ENCODE measurements at regions not wholly inside any gene's neighbourhood (a gene's known extent, or its start where the extent isn't known, plus 50 kb on each side); places are given as distances from the start of the nearest gene placed in this dataset.

- no peak for TF ChIP-seq CTCF (IDR thresholded peaks at IDR 0.05; ENCODE audit: low read depth, low read length, missing control alignments)
- DNase-seq (ENCODE audit: extremely low read depth, low read depth), result no peak
- no peak overlapping the region for H3K4me3 ChIP-seq (replicated peaks; ENCODE audit: low read depth, low read length)
Measured at GRCh38 chr15:61685971-61686370, 374.3 kb downstream of the VPS13C start.

- H3K4me3 ChIP-seq (replicated peaks; ENCODE audit: low read depth, low read length), result no peak overlapping the region
- no peak for TF ChIP-seq CTCF (IDR thresholded peaks at IDR 0.05; ENCODE audit: low read depth, low read length, missing control alignments)
- no peak for DNase-seq (ENCODE audit: extremely low read depth, low read depth)
Measured at GRCh38 chr15:61685534-61685933, 374.7 kb downstream of the VPS13C start.

DNA sequence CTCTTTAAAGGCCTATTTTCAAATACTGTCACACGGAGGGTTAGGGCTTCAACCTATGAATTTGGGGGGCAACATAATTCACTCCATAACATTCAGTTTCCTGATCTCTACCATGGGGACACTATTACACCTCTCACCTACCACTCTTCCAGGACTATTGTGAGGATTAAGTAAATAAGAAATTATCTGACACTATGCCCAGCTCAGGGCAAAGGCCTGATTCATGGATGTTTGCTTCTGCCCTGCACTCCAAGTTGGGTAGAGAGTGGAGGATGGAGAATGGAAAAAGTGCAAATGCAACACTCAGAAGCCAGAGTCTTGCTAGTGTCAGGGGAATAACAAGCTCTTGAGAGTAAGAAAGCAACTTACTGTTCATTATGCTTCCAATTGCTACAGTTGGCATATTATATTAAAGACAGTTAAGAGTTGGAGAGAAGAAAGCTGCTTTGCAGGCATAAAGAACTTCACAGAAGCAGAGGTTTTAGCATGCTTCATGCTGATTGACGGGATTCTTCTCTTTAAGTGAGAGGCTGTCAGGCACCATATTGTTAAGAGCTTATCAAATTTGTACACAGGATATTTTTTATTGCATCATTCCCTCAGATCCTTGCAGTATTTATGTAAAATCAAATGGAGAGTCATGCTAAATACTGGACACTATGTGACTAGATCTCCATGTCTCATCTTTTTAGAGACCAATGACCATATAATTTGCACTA lies 375.3 kb downstream of the VPS13C start:
- no peak for TF ChIP-seq CTCF (IDR thresholded peaks at IDR 0.05; ENCODE audit: low read depth, low read length, missing control alignments)
- no peak overlapping the region for H3K4me3 ChIP-seq (replicated peaks; ENCODE audit: low read depth, low read length)
- no peak for DNase-seq (ENCODE audit: extremely low read depth, low read depth)

- DNase-seq (ENCODE audit: extremely low read depth, low read depth), result no peak
- H3K4me3 ChIP-seq (replicated peaks; ENCODE audit: low read depth, low read length), result no peak overlapping the region
- TF ChIP-seq CTCF (IDR thresholded peaks at IDR 0.05; ENCODE audit: low read depth, low read length, missing control alignments), result no peak
Measured at GRCh38 chr15:61682891-61683735, 377.1 kb downstream of the VPS13C start.

- H3K4me3 ChIP-seq (replicated peaks; ENCODE audit: low read depth, low read length), result no peak overlapping the region
- no peak for DNase-seq (ENCODE audit: extremely low read depth, low read depth)
- TF ChIP-seq CTCF (IDR thresholded peaks at IDR 0.05; ENCODE audit: low read depth, low read length, missing control alignments), result no peak
Measured at GRCh38 chr15:61681676-61682075, 378.6 kb downstream of the VPS13C start.

DNA sequence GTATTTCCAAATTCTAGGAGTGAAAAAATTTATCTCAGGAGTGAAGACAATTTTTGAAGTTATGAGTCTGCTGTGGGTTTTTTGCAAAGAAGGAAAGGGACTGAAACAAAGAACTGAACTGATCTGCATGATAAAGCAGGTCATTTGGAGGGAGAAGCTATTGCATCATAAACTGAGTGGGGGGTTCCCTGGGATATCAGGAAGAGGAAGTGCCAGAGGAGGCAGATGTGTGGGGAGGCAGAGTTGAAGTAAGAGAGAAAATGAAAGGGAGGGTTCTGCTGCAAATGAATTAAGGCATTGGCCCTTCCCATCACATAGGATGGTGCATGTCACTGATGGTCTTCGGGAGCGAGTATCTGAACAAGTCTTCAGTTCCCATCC lies 379.2 kb downstream of the VPS13C start:
- no peak for DNase-seq (ENCODE audit: extremely low read depth, low read depth)
- no peak for TF ChIP-seq CTCF (IDR thresholded peaks at IDR 0.05; ENCODE audit: low read depth, low read length, missing control alignments)
- no peak overlapping the region for H3K4me3 ChIP-seq (replicated peaks; ENCODE audit: low read depth, low read length)

Data from HFF-Myc (cell line).